Adrenal gland (tissue), 9 donors: ENCODE measurements at regions not wholly inside any gene's neighbourhood (a gene's known extent, or its start where the extent isn't known, plus 50 kb on each side); places are given as distances from the start of the nearest gene placed in this dataset.

Experiments
- DNase-seq, 7 donors: peaks; one replicate each; pipeline ENCODE4 v3.0.0-alpha.2; 2019 to 2020
- H3K27ac ChIP-seq, 5 donors: fragments of 200-600 bp; sonication (generic) in 4 of 5; 1 replicate in 3 of 5; 2 replicates in 2 of 5; pipeline versions ENCODE4 v1.5.1 to v1.8.0; 2016 to 2020; ENCODE audit warnings: mild to moderate bottlenecking in 1 of 5
- H3K27me3 ChIP-seq: fragments of 200-600 bp; 2 replicates; pipeline ENCODE4 v1.8.0; 2021
- H3K36me3 ChIP-seq, 2 donors: fragments of 200-600 bp; replicated peaks in 1 of 2; 1 replicate in 1 of 2; 2 replicates in 1 of 2; pipeline versions ENCODE4 v1.5.1 to v1.8.0; 2018 to 2022
- H3K4me1 ChIP-seq, 2 donors: fragments of 200-600 bp; replicated peaks in 1 of 2; 1 replicate in 1 of 2; 2 replicates in 1 of 2; pipeline versions ENCODE4 v1.5.1 to v1.8.0; 2018 to 2021
- H3K4me3 ChIP-seq, 4 donors: fragments of 200-600 bp; sonication (generic) in 3 of 4; one replicate each; pipeline ENCODE4 v1.5.1; 2016 to 2018
- H3K9me3 ChIP-seq, 3 donors: fragments of 200-600 bp; sonication (generic) in 1 of 3; replicated peaks in 1 of 3; 1 replicate in 2 of 3; 2 replicates in 1 of 3; pipeline versions ENCODE4 v1.5.1 to v1.8.0; 2016 to 2021
- CTCF ChIP-seq, 6 experiments: fragments of 450-650 bp in 4 of 6; fragments of 200-600 bp in 2 of 6; sonication (generic) in 1 of 6; IDR thresholded peaks; 1 replicate in 5 of 6; 2 replicates in 1 of 6; pipeline versions ENCODE4 v1.5.1 to v1.8.0; 2016 to 2021; ENCODE audit warnings: antibody characterized with exemption in 6 of 6, mild to moderate bottlenecking in 2 of 6, moderate library complexity in 1 of 6
- POLR2A ChIP-seq, 2 donors: fragments of 450-650 bp; IDR thresholded peaks; one replicate each; pipeline ENCODE4 v1.6.1; 2017; ENCODE audit warnings: antibody characterized with exemption in 2 of 2, mild to moderate bottlenecking in 2 of 2, moderate library complexity in 1 of 2
- WGBS, 4 donors: extraction: QIAGEN DNeasy Blood & Tissue Kit in 2 of 4; methylation state at CpG; one replicate each; pipeline versions ENCODE4 v1.1.5 to v1.1.7; 2013 to 2017; 5-methylcytosine and 5-hydroxymethylcytosine counted together
- intact Hi-C, 2 donors: fragments of 100-400 bp; cut with DNase I; formaldehyde crosslinking; loops; one replicate each; pipeline versions ENCODE4 v1.14.1 to v1.15.0; 2022 to 2023
- donor health status: healthy with polysubstance abuse.
- donor health status: Bipolar disorder and iron deficiency.
- donor health status: DM: yes; HTN: yes; CAD: no.
- donor health status: DM: no; HTN: no; CAD: no.
- donor health status: DM: no; HTN: no; CAD: no.

- DNase-seq, result no peak
- no peaks in the 10 kb centered on the region for H3K9me3 ChIP-seq
- no peaks in the 10 kb centered on the region for H3K4me1 ChIP-seq
- no peaks in the 10 kb centered on the region for H3K36me3 ChIP-seq
- no peak overlapping the region for H3K27ac ChIP-seq
- TF ChIP-seq POLR2A (IDR thresholded peaks at IDR 0.05) (no peak), CTCF (IDR thresholded peaks at IDR 0.05) (no peak)
- intact Hi-C loops, result no loop called here
- H3K4me3 ChIP-seq, result no peak overlapping the region
- no peaks in the 10 kb centered on the region for H3K27me3 ChIP-seq
Measured at GRCh38 chr13:94936633-94937032, 224.3 kb upstream of the SOX21 start.

- Histone ChIP-seq H3K27me3 (no peaks in the 10 kb centered on the region), H3K4me1 (no peaks in the 10 kb centered on the region), H3K27ac (no peak overlapping the region), H3K9me3 (no peaks in the 10 kb centered on the region), H3K4me3 (no peak overlapping the region), H3K36me3 (no peaks in the 10 kb centered on the region)
- TF ChIP-seq POLR2A (IDR thresholded peaks at IDR 0.05) (no peak), CTCF (IDR thresholded peaks at IDR 0.05) (no peak)
- WGBS, 4 donors, result 74 to 85% (median 82%) methylated on average over 4 of the region's 4 CpGs
- intact Hi-C loops, result no loop called here
- no peak for DNase-seq
Measured at GRCh38 chr13:94933936-94934335, 221.6 kb upstream of the SOX21 start.

- Histone ChIP-seq H3K27ac (no peak overlapping the region), H3K27me3 (no peaks in the 10 kb centered on the region), H3K9me3 (no peaks in the 10 kb centered on the region), H3K4me3 (no peak overlapping the region), H3K4me1 (no peaks in the 10 kb centered on the region), H3K36me3 (no peaks in the 10 kb centered on the region)
- WGBS, 4 donors, result 80 to 91% (median 86%) methylated on average over 4 of the region's 4 CpGs
- TF ChIP-seq POLR2A (IDR thresholded peaks at IDR 0.05) (no peak), CTCF (IDR thresholded peaks at IDR 0.05) (no peak)
- intact Hi-C loops, result no loop called here
- DNase-seq, result no peak
Measured at GRCh38 chr13:94933230-94933751, 220.9 kb upstream of the SOX21 start.

- Histone ChIP-seq H3K27ac (no peak overlapping the region), H3K9me3 (no peaks in the 10 kb centered on the region), H3K36me3 (no peaks in the 10 kb centered on the region), H3K4me3 (no peak overlapping the region), H3K4me1 (no peaks in the 10 kb centered on the region), H3K27me3 (no peaks in the 10 kb centered on the region)
- DNase-seq, result no peak
- TF ChIP-seq POLR2A (IDR thresholded peaks at IDR 0.05) (no peak), CTCF (IDR thresholded peaks at IDR 0.05) (no peak)
- WGBS, 4 donors, result 63 to 69% (median 68%) methylated on average over 5 of the region's 5 CpGs
- intact Hi-C loops, result no loop called here
Measured at GRCh38 chr13:94928127-94928775, 215.9 kb upstream of the SOX21 start.
